H9 (cell line): ENCODE measurements at regions not wholly inside any gene's neighbourhood (a gene's known extent, or its start where the extent isn't known, plus 50 kb on each side); places are given as distances from the start of the nearest gene placed in this dataset.

Experiments used
- DNase-seq: peaks from one replicate; pipeline ENCODE4 v3.0.0-alpha.2; 2017
- H2AFZ ChIP-seq: one replicate; pipeline ENCODE4 v1.6.1; 2013; ENCODE audit warnings: mild to moderate bottlenecking, low read length, control low read depth, moderate library complexity
- H2AK5ac ChIP-seq: 2 replicates; pipeline ENCODE4 v1.6.1; 2013; ENCODE audit warnings: low read length, control low read depth, mixed read lengths; ENCODE audit not compliant: insufficient read length
- H2BK120ac ChIP-seq: one replicate; pipeline ENCODE4 v1.6.1; 2013; ENCODE audit warnings: low read depth, mild to moderate bottlenecking, low read length, control low read depth, inconsistent platforms; ENCODE audit not compliant: poor library complexity, severe bottlenecking
- H2BK12ac ChIP-seq: 2 replicates; pipeline ENCODE4 v1.6.1; 2013; ENCODE audit warnings: low read length, control low read depth, mixed read lengths, low read depth; ENCODE audit not compliant: insufficient read length
- H2BK15ac ChIP-seq: 2 replicates; pipeline ENCODE4 v1.6.1; 2013; ENCODE audit warnings: low read depth, low read length, control low read depth
- H2BK20ac ChIP-seq: one replicate; pipeline ENCODE4 v1.6.1; 2013; ENCODE audit warnings: low read depth, mild to moderate bottlenecking, low read length, control low read depth, inconsistent platforms; ENCODE audit not compliant: poor library complexity, severe bottlenecking
- H2BK5ac ChIP-seq: 2 replicates; pipeline ENCODE4 v1.6.1; 2013; ENCODE audit warnings: low read length, control low read depth, mixed read lengths; ENCODE audit not compliant: insufficient read length
- H3K14ac ChIP-seq: 2 replicates; pipeline ENCODE4 v1.6.1; 2013; ENCODE audit warnings: low read length, control low read depth; ENCODE audit not compliant: insufficient read depth
- H3K18ac ChIP-seq: 2 replicates; pipeline ENCODE4 v1.6.1; 2013; ENCODE audit warnings: low read depth, mild to moderate bottlenecking, mixed read lengths, low read length, control low read depth; ENCODE audit not compliant: insufficient read length
- H3K23ac ChIP-seq: 2 replicates; pipeline ENCODE4 v1.6.1; 2013; ENCODE audit warnings: low read length, control low read depth, mixed read lengths, low read depth; ENCODE audit not compliant: insufficient read length
- H3K23me2 ChIP-seq: 2 replicates; pipeline ENCODE4 v1.6.1; 2013; ENCODE audit warnings: low read depth, mild to moderate bottlenecking, mixed read lengths, low read length, control low read depth; ENCODE audit not compliant: insufficient read length, poor library complexity, severe bottlenecking
- H3K27ac ChIP-seq: 2 replicates; pipeline ENCODE4 v1.5.1; 2013; ENCODE audit warnings: low read length, control low read depth, mixed read lengths, low read depth; ENCODE audit not compliant: insufficient read length
- H3K27me3 ChIP-seq: 2 replicates; pipeline ENCODE4 v1.6.1; 2013; ENCODE audit warnings: low read length, control low read depth, inconsistent platforms; ENCODE audit not compliant: insufficient read depth
- H3K4ac ChIP-seq: 2 replicates; pipeline ENCODE4 v1.6.1; 2013; ENCODE audit warnings: low read depth, mild to moderate bottlenecking, control low read depth, inconsistent platforms, low read length, moderate library complexity
- H3K4me1 ChIP-seq: 2 replicates; pipeline ENCODE4 v1.6.1; 2013; ENCODE audit warnings: low read length, control low read depth, inconsistent platforms; ENCODE audit not compliant: insufficient read depth
- H3K4me2 ChIP-seq: 2 replicates; pipeline ENCODE4 v1.6.1; 2013; ENCODE audit warnings: low read length, control low read depth, mixed read lengths; ENCODE audit not compliant: insufficient read length, insufficient read depth
- H3K56ac ChIP-seq: 2 replicates; pipeline ENCODE4 v1.6.1; 2013; ENCODE audit warnings: low read depth, mild to moderate bottlenecking, mixed read lengths, low read length, control low read depth; ENCODE audit not compliant: insufficient read length
- H3K79me1 ChIP-seq: 2 replicates; pipeline ENCODE4 v1.6.1; 2013; ENCODE audit warnings: low read depth, mild to moderate bottlenecking, moderate library complexity, low read length, control low read depth, inconsistent platforms; ENCODE audit not compliant: insufficient read depth, poor library complexity, severe bottlenecking
- H3K79me2 ChIP-seq: 2 replicates; pipeline ENCODE4 v1.6.1; 2013; ENCODE audit warnings: low read length, control low read depth, inconsistent platforms; ENCODE audit not compliant: insufficient read depth
- H3K9ac ChIP-seq: 2 replicates; pipeline ENCODE4 v1.6.1; 2013; ENCODE audit warnings: low read length, control low read depth, mixed read lengths; ENCODE audit not compliant: insufficient read length; ENCODE audit errors: extremely low read depth
- H3K9me3 ChIP-seq: one replicate; pipeline ENCODE4 v1.6.1; 2013; ENCODE audit warnings: low read depth, low read length, inconsistent platforms; ENCODE audit not compliant: control insufficient read depth
- H3T11ph ChIP-seq: one replicate; pipeline ENCODE4 v1.6.1; 2013; ENCODE audit warnings: mild to moderate bottlenecking, low read length, control low read depth, inconsistent platforms
- H4K20me1 ChIP-seq: one replicate; pipeline ENCODE4 v1.6.1; 2013; ENCODE audit not compliant: control insufficient read depth, insufficient read length, insufficient read depth
- H4K5ac ChIP-seq: 2 replicates; pipeline ENCODE4 v1.6.1; 2013; ENCODE audit warnings: low read depth, mild to moderate bottlenecking, mixed read lengths, low read length, control low read depth; ENCODE audit not compliant: insufficient read length
- H4K8ac ChIP-seq: replicated peaks from 2 replicates; pipeline ENCODE4 v1.6.1; 2013; ENCODE audit warnings: low read length, control low read depth, mixed read lengths, low read depth; ENCODE audit not compliant: insufficient read length
- H4K91ac ChIP-seq: 2 replicates; pipeline ENCODE4 v1.6.1; 2013; ENCODE audit warnings: low read depth, mild to moderate bottlenecking, moderate library complexity, mixed read lengths, low read length, control low read depth; ENCODE audit not compliant: insufficient read length
- H3K27ac Mint-ChIP-seq, 3 experiments: 2 replicates in 2 of 3; 3 replicates in 1 of 3; pipeline ENCODE4 v1.8.0; 2020 to 2021; ENCODE audit warnings: mixed read lengths in 3 of 3, mild to moderate bottlenecking in 1 of 3, moderate library complexity in 1 of 3
- H3K27me3 Mint-ChIP-seq: 2 replicates; pipeline ENCODE4 v1.8.0; 2021; ENCODE audit warnings: low read depth, mild to moderate bottlenecking, moderate library complexity, mixed read lengths
- H3K36me3 Mint-ChIP-seq, 3 experiments: 2 replicates in 2 of 3; 3 replicates in 1 of 3; pipeline ENCODE4 v1.8.0; 2020 to 2021; ENCODE audit warnings: low read depth in 3 of 3, mixed read lengths in 3 of 3; ENCODE audit not compliant: insufficient read depth in 1 of 3
- H3K4me1 Mint-ChIP-seq, 2 experiments: 2 replicates each; pipeline ENCODE4 v1.8.0; 2020; ENCODE audit warnings: mixed read lengths in 2 of 2
- H3K4me3 Mint-ChIP-seq, 2 experiments: 2 replicates in 1 of 2; 3 replicates in 1 of 2; pipeline ENCODE4 v1.8.0; 2020 to 2021; ENCODE audit warnings: mild to moderate bottlenecking in 2 of 2, mixed read lengths in 2 of 2, moderate library complexity in 1 of 2
- H3K9me3 Mint-ChIP-seq, 2 experiments: 2 replicates in 1 of 2; 3 replicates in 1 of 2; pipeline ENCODE4 v1.8.0; 2020; ENCODE audit warnings: mild to moderate bottlenecking in 2 of 2, mixed read lengths in 2 of 2, moderate library complexity in 1 of 2
- WGBS: extraction: QIAGEN DNeasy Blood & Tissue Kit; methylation state at CpG from one replicate; pipeline ENCODE4 v1.1.7; 2013; ENCODE audit warnings: missing lambda C conversion rate, low lambda C conversion rate, mixed read lengths; ENCODE audit not compliant: insufficient read length; ENCODE audit errors: extremely low coverage; 5-methylcytosine and 5-hydroxymethylcytosine counted together
- TF ChIP-seq, protein P1 (sequence below): fragments of 200-600 bp; sonication (generic); conservative IDR thresholded peaks from 3 replicates; pipeline ENCODE4 v1.8.0; 2021; ENCODE audit warnings: antibody characterized with exemption, mild to moderate bottlenecking

DNA sequence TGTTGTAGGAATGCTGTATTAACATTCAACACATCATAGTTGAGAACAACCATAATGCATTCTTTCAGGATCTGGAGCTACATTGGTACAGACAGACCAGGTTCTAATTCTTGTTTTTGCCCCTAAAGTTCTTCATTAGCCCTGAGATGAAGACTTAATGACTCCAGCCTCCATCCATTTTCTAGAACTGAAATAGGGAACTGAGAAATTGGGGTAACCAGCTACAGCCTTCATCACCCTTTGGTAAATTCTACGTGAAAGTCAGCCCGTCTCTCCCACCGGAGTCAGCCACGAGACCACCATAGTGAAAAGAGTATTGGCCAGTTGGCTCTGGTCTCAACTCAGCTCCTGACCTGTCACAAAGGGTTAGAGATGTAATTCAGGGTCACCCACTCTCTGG lies 164.0 kb downstream of the NUAK1 start:
- H3K9me3 ChIP-seq: no peaks in the 10 kb centered on the region
- H2AK5ac ChIP-seq: no peak overlapping the region
- no peak overlapping the region for H3K18ac ChIP-seq
- H3K23me2 ChIP-seq: no peaks in the 10 kb centered on the region
- Mint-ChIP-seq H3K4me1 (no peaks in the 10 kb centered on the region), H3K36me3 (no peaks in the 10 kb centered on the region), H3K27me3 (no peaks in the 10 kb centered on the region), H3K27ac (no peak overlapping the region), H3K9me3 (no peaks in the 10 kb centered on the region), H3K4me3 (no peak overlapping the region)
- no peak overlapping the region for H3K14ac ChIP-seq
- H2BK15ac ChIP-seq: no peak overlapping the region
- no peaks in the 10 kb centered on the region for H4K20me1 ChIP-seq
- H3K79me2 ChIP-seq: no peaks in the 10 kb centered on the region
- no peaks in the 10 kb centered on the region for H3K4me1 ChIP-seq
- no peak overlapping the region for H2BK5ac ChIP-seq
- TF ChIP-seq, protein P1, sequence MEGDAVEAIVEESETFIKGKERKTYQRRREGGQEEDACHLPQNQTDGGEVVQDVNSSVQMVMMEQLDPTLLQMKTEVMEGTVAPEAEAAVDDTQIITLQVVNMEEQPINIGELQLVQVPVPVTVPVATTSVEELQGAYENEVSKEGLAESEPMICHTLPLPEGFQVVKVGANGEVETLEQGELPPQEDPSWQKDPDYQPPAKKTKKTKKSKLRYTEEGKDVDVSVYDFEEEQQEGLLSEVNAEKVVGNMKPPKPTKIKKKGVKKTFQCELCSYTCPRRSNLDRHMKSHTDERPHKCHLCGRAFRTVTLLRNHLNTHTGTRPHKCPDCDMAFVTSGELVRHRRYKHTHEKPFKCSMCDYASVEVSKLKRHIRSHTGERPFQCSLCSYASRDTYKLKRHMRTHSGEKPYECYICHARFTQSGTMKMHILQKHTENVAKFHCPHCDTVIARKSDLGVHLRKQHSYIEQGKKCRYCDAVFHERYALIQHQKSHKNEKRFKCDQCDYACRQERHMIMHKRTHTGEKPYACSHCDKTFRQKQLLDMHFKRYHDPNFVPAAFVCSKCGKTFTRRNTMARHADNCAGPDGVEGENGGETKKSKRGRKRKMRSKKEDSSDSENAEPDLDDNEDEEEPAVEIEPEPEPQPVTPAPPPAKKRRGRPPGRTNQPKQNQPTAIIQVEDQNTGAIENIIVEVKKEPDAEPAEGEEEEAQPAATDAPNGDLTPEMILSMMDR: no peak
- H2BK20ac ChIP-seq: no peak overlapping the region
- H3K27me3 ChIP-seq: no peaks in the 10 kb centered on the region
- DNase-seq: no peak
- no CpG with 5 or more reads among the region's 4 CpGs for WGBS
- no peak overlapping the region for H2BK12ac ChIP-seq
- no peak overlapping the region for H3K23ac ChIP-seq
- H3T11ph ChIP-seq: no peak overlapping the region
- H3K79me1 ChIP-seq: no peaks in the 10 kb centered on the region
- H3K56ac ChIP-seq: no peak overlapping the region
- H3K4ac ChIP-seq: no peak overlapping the region
- no peak overlapping the region for H4K8ac ChIP-seq
- no peak overlapping the region for H3K4me2 ChIP-seq
- no peak overlapping the region for H2BK120ac ChIP-seq
- H3K9ac ChIP-seq: no peak overlapping the region
- no peak overlapping the region for H4K5ac ChIP-seq
- no peak overlapping the region for H4K91ac ChIP-seq
- H3K27ac ChIP-seq: no peak overlapping the region
- H2AFZ ChIP-seq: no peak overlapping the region
